ENCODE measurements at regions not wholly inside any gene's neighbourhood (a gene's known extent, or its start where the extent isn't known, plus 50 kb on each side); places are given as distances from the start of the nearest gene placed in this dataset.

DNA sequence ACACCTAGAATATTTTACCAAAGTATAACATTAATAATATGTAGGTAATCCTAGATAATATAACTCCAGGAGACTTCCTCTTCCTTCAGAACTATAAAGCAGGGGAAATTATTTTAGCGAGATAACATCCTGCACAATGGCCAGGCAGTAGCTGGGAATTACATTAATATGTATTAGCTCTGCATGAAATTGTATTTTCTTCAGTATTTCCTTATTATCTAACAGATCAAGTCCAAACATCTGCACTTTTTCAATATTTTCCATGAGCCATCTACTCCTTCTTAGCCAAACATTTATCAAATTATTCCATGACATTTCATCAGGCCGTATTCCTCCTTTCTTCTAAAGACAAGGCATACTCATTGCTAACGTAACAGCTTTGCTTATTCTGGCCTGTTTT, 98.8 kb upstream of the PCDH9 start:
- no peak overlapping the region for H3K4me3 Mint-ChIP-seq
- Histone ChIP-seq H3K4me3 (ENCODE audit: low read length) (no peak overlapping the region), H3K27me3 (ENCODE audit: control insufficient read depth, insufficient read depth, low read length) (no peaks in the 10 kb centered on the region), H3K4me1 (ENCODE audit: control insufficient read depth, insufficient read depth, low read length) (no peaks in the 10 kb centered on the region), H3K36me3 (ENCODE audit: control insufficient read depth, insufficient read depth, low read length) (no peaks in the 10 kb centered on the region), H3K9me3 (ENCODE audit: control insufficient read depth, insufficient read depth, low read length) (no peaks in the 10 kb centered on the region), H3K27ac (ENCODE audit: low read length) (no peak overlapping the region)
- TF ChIP-seq CTCF (IDR thresholded peaks at IDR 0.05) = no peak
- intact Hi-C loops (cut with micrococcal nuclease) = no loop called here
- DNase-seq (no peak), ATAC-seq (no peak)
- no peaks in the 10 kb centered on the region for H3K4me1 Mint-ChIP-seq
- WGBS (ENCODE audit: insufficient coverage) = 94% methylated on average over 2 of the region's 3 CpGs
- no peak overlapping the region for H3K27ac Mint-ChIP-seq
- no peaks in the 10 kb centered on the region for H3K27me3 Mint-ChIP-seq (ENCODE audit: low read depth in 2 of 2)
- peaks cover 0 to 9% of the 10 kb centered on the region in 2 donors for H3K9me3 Mint-ChIP-seq
- peaks cover 6% of the 10 kb centered on the region for H3K36me3 Mint-ChIP-seq

GRCh38 chr13:67318860-67319259, 88.7 kb upstream of the PCDH9 start:
- H3K4me1 ChIP-seq (ENCODE audit: control insufficient read depth, insufficient read depth, low read length) = no peaks in the 10 kb centered on the region
- no peaks in the 10 kb centered on the region for H3K27me3 ChIP-seq (ENCODE audit: control insufficient read depth, insufficient read depth, low read length)
- no peak overlapping the region for H3K4me3 ChIP-seq (ENCODE audit: low read length)
- ATAC-seq (no peak), DNase-seq (no peak)
- no peak for TF ChIP-seq CTCF (IDR thresholded peaks at IDR 0.05)
- peaks cover 2 to 12% of the 10 kb centered on the region in 2 donors for H3K9me3 Mint-ChIP-seq
- H3K36me3 Mint-ChIP-seq = no peaks in the 10 kb centered on the region
- no peak overlapping the region for H3K4me3 Mint-ChIP-seq
- H3K27me3 Mint-ChIP-seq (ENCODE audit: low read depth in 2 of 2) = no peaks in the 10 kb centered on the region
- no peaks in the 10 kb centered on the region for H3K4me1 Mint-ChIP-seq
- no peak overlapping the region for H3K27ac ChIP-seq (ENCODE audit: low read length)
- H3K27ac Mint-ChIP-seq = no peak overlapping the region
- intact Hi-C loops (cut with micrococcal nuclease) = no loop called here
- H3K36me3 ChIP-seq (ENCODE audit: control insufficient read depth, insufficient read depth, low read length) = no peaks in the 10 kb centered on the region
- H3K9me3 ChIP-seq (ENCODE audit: control insufficient read depth, insufficient read depth, low read length) = no peaks in the 10 kb centered on the region

DNA sequence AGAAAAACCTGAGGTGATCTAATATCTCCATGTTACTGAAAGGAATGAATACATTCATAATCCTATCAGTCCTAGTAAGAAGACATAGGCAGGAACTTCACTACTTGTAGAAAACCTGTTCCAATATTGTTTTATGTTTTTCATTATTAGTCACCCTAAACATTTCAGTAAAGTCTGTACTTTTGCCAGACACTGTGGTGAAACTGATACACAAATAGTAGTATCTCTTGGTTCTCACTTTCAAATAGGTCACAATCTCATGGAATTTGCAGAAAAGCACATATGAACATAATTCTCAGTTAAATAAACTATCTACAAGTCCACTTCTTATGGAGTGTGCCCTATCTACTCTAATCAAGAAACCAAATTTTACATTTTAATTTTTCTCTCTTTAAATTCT, 88.3 kb upstream of the PCDH9 start:
- Histone ChIP-seq H3K27me3 (ENCODE audit: control insufficient read depth, insufficient read depth, low read length) (no peaks in the 10 kb centered on the region), H3K4me3 (ENCODE audit: low read length) (no peak overlapping the region), H3K27ac (ENCODE audit: low read length) (no peak overlapping the region), H3K4me1 (ENCODE audit: control insufficient read depth, insufficient read depth, low read length) (no peaks in the 10 kb centered on the region), H3K9me3 (ENCODE audit: control insufficient read depth, insufficient read depth, low read length) (no peaks in the 10 kb centered on the region), H3K36me3 (ENCODE audit: control insufficient read depth, insufficient read depth, low read length) (no peaks in the 10 kb centered on the region)
- no peaks in the 10 kb centered on the region for H3K4me1 Mint-ChIP-seq
- H3K4me3 Mint-ChIP-seq = no peak overlapping the region
- ATAC-seq (no peak), DNase-seq (no peak)
- peaks cover 2 to 12% of the 10 kb centered on the region in 2 donors for H3K9me3 Mint-ChIP-seq
- H3K36me3 Mint-ChIP-seq = no peaks in the 10 kb centered on the region
- TF ChIP-seq CTCF (IDR thresholded peaks at IDR 0.05) = no peak
- no peaks in the 10 kb centered on the region for H3K27me3 Mint-ChIP-seq (ENCODE audit: low read depth in 2 of 2)
- intact Hi-C loops (cut with micrococcal nuclease) = no loop called here
- H3K27ac Mint-ChIP-seq = no peak overlapping the region

DNA sequence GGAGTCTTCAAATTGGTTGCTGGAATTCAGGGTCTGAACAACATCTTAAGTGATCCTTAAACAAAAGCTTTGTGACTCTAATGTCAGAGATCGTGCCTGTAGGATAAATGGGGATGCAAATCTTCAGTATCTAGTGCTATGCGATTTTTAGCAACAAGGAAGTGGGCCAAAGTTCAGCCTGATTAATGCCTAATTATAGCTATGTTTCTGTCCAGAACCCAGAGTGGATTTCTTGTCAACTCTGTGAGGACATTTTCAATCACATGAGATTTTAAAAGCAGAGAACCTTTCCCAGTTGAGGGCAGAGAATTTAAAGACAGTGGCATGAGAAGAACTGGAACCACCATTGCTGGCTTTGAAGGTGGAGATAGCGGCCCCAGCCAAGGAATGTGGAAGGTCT, 84.3 kb upstream of the PCDH9 start:
- intact Hi-C loops (cut with micrococcal nuclease) = no loop called here
- H3K27ac Mint-ChIP-seq = no peak overlapping the region
- no peak overlapping the region for H3K4me3 ChIP-seq (ENCODE audit: low read length)
- no peaks in the 10 kb centered on the region for H3K36me3 ChIP-seq (ENCODE audit: control insufficient read depth, insufficient read depth, low read length)
- no peaks in the 10 kb centered on the region for H3K27me3 ChIP-seq (ENCODE audit: control insufficient read depth, insufficient read depth, low read length)
- no peak overlapping the region for H3K4me3 Mint-ChIP-seq
- H3K27ac ChIP-seq (ENCODE audit: low read length) = no peak overlapping the region
- ATAC-seq = no peak
- H3K9me3 ChIP-seq (ENCODE audit: control insufficient read depth, insufficient read depth, low read length) = no peaks in the 10 kb centered on the region
- no peak for TF ChIP-seq CTCF (IDR thresholded peaks at IDR 0.05)
- no peak for DNase-seq
- no peaks in the 10 kb centered on the region for H3K4me1 Mint-ChIP-seq
- no peaks in the 10 kb centered on the region for H3K27me3 Mint-ChIP-seq (ENCODE audit: low read depth in 2 of 2)
- no peaks in the 10 kb centered on the region for H3K36me3 Mint-ChIP-seq
- no peaks in the 10 kb centered on the region for H3K4me1 ChIP-seq (ENCODE audit: control insufficient read depth, insufficient read depth, low read length)
- H3K9me3 Mint-ChIP-seq = peaks cover 0 to 7% of the 10 kb centered on the region in 2 donors
- WGBS (ENCODE audit: insufficient coverage) = 89% methylated on average over 3 of the region's 3 CpGs

All from natural killer cell (primary cell).